ENCODE measurements at regions not wholly inside any gene's neighbourhood (a gene's known extent, or its start where the extent isn't known, plus 50 kb on each side); places are given as distances from the start of the nearest gene placed in this dataset.

DNA sequence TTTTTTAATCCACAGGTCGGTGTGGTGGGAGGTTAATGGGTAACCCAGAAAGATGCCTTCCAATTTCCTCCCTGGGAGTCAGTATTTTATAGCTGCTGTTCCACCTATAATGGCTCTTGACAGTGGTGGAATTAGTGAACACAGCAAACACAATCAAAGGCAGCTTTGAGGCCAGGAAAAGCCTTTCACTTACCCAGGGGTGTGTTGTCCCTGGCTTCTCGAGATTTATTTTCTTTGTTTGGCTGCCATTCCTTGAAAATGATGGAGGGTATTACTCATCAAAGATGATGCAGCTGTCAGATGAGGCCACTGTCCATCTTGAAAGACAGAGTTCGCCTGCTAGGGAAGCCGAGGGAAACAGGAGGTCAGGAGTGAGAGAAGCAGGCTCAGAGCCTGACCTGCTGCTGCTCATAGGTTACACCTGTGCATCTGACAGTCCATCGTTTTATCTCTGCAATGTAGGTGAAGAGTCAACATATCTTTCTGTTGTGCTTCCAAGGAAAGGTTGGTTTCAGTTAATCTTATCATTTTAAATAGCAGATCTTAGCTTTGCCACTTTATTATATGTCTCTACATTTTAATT, 221.6 kb downstream of the XPNPEP1 start:
- no peak for TF ChIP-seq POLR2A (IDR thresholded peaks at IDR 0.05; ENCODE audit: control extremely low read depth in 1 of 2, low read depth in 2 of 2, low read length in 2 of 2)
- TF ChIP-seq, protein P1, sequence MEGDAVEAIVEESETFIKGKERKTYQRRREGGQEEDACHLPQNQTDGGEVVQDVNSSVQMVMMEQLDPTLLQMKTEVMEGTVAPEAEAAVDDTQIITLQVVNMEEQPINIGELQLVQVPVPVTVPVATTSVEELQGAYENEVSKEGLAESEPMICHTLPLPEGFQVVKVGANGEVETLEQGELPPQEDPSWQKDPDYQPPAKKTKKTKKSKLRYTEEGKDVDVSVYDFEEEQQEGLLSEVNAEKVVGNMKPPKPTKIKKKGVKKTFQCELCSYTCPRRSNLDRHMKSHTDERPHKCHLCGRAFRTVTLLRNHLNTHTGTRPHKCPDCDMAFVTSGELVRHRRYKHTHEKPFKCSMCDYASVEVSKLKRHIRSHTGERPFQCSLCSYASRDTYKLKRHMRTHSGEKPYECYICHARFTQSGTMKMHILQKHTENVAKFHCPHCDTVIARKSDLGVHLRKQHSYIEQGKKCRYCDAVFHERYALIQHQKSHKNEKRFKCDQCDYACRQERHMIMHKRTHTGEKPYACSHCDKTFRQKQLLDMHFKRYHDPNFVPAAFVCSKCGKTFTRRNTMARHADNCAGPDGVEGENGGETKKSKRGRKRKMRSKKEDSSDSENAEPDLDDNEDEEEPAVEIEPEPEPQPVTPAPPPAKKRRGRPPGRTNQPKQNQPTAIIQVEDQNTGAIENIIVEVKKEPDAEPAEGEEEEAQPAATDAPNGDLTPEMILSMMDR (IDR thresholded peaks at IDR 0.05; ENCODE audit: control extremely low read depth in 1 of 3, insufficient read depth in 1 of 3, low read depth in 1 of 3, low read length in 3 of 3): no peak
- TF ChIP-seq PHF8 (conservative IDR thresholded peaks at IDR 0.05; ENCODE audit: low read depth, low read length): no peak
- TF ChIP-seq KDM4A (IDR thresholded peaks at IDR 0.05; ENCODE audit: low read depth, low read length, severe bottlenecking): no peak
- TF ChIP-seq EGR1 (IDR thresholded peaks at IDR 0.05; ENCODE audit: borderline replicate concordance, low read depth, low read length): no peak
- TF ChIP-seq SIN3A (conservative IDR thresholded peaks at IDR 0.05 in 1 of 2, IDR thresholded peaks at IDR 0.05 in 1 of 2; ENCODE audit: low read depth in 1 of 2, low read length in 2 of 2): no peak
- no peak for TF ChIP-seq EP300 (IDR thresholded peaks at IDR 0.05; ENCODE audit: borderline replicate concordance in 1 of 2, low read depth in 2 of 2, low read length in 2 of 2)
- TF ChIP-seq RAD21 (IDR thresholded peaks at IDR 0.05 in 1 of 2, conservative IDR thresholded peaks at IDR 0.05 in 1 of 2; ENCODE audit: low read depth in 2 of 2, low read length in 2 of 2): no peak
- no peak for TF ChIP-seq CHD1 (IDR thresholded peaks at IDR 0.05; ENCODE audit: low read depth, low read length)
